ENCODE measurements at regions not wholly inside any gene's neighbourhood (a gene's known extent, or its start where the extent isn't known, plus 50 kb on each side); places are given as distances from the start of the nearest gene placed in this dataset.

DNA sequence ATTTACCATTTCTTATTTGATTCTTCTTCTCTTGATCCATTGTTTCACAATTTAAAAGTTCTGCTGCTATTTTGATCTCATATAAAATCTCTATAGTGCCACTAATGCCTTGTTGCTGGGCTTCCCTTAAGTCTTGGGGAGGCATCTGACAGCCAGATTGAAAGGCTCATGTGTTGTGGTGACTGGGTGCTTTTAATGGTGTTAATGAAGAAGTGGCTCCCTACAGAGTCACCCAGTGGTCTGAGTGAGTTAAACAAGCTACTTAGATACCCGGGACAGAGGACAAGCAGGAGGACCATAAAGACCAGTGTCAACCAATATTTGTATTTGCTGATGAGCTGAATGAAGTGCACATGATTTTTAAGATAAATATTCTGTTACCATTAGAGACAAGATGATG lies 176.4 kb upstream of the HABP2 start:
- DNase-seq, result no peak

DNA sequence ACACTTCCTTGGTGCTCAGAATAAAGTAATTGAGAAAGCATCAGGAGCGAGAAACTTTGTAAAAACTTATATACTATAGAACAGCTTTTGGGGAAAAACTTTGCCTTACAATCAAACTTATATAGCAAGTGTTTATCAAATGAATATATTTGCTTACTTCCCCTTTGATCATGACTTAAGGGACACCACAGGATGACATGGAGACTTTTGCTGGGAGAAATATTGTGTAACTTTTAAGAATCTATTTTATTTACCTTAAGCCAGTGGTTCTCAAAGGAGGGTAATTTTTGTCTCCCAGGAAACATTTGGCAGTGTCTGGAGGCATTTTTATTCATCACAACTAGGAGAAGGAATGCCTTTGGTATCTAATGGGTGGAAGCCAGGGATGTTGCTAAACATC lies 173.8 kb upstream of the HABP2 start:
- no peak for DNase-seq

DNA sequence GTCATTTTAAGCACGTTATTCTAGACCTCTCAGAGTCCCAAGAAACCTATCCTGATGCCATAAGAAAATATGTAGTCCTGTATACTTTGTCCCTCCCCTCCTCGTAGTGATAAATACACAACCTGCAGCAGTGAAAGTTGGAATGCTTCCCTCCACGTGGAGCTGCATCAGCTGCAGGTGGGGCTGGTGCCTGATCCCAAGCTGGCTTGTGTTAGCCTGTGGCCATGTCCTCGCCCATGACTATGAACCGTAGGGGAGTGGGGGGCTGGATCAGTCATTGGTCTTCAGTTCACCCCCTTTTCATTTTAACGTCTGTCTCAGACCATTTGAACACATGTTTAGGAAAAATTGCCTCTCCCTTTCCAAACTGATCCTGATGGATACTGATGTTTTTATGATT lies 171.4 kb upstream of the HABP2 start:
- DNase-seq, result no peak

DNA sequence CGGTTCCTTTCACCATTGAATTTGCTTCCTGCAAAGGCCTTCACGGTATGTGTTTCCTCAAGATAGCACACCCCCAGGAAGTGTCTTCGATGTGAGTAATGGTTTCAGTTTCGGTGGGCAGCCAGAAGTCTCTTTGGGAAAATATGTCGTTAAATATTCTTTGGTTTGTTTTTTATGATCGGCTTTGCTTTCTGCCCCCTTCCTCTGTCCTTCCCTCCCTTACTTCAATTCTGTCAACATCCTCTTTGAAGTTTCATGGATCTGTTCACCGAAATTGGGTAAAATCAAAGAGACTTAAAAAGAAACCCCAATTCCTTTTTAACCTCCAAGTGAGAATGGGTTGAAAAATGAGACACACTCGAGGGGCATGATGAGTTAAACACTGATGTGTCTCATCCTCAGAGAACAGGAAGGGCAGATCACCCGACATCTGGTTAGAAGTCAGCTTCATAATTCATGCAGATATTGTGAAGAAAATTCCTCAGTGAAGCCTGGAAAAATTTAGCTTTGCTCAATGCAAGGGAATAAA lies 170.8 kb upstream of the HABP2 start:
- DNase-seq, result no peak

DNA sequence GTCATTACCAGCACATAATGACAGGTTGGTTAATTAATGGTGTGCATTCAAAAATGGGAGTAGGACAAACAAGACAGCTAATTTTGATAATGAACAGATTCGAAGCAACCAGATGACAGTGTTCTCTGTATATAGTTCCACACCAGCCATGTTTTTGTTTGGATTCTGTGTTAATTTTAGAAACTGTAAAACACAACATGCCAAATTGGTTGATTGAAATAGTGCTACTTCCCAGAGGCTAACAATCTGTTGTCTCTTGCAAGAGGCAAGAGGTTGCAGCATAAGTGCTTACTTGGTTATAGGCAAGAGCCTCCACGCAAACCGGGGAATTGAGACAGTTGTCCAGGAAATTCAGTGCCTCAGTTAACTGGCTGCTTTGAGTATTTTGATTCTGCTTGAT lies 170.2 kb upstream of the HABP2 start:
- DNase-seq, result no peak

DNA sequence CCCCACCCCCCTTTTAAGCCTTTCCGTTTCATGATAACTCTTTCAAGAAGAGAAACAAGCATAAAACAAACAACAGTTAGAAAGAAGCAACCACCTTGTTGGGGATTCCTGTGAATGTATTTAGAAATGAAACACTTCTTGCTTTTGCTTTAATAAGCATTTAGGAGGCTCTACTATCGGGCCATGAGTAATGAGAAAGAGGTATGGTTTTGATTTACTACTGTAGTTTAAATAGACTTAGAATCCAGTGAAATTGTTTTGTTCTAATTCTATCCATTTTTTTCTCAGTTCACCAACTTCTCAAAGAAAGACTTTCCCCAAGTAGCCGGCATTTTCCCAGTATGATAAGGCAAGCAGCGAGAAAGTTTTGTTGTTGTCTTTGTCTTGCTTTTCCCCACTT lies 168.7 kb upstream of the HABP2 start:
- no peak for DNase-seq

DNA sequence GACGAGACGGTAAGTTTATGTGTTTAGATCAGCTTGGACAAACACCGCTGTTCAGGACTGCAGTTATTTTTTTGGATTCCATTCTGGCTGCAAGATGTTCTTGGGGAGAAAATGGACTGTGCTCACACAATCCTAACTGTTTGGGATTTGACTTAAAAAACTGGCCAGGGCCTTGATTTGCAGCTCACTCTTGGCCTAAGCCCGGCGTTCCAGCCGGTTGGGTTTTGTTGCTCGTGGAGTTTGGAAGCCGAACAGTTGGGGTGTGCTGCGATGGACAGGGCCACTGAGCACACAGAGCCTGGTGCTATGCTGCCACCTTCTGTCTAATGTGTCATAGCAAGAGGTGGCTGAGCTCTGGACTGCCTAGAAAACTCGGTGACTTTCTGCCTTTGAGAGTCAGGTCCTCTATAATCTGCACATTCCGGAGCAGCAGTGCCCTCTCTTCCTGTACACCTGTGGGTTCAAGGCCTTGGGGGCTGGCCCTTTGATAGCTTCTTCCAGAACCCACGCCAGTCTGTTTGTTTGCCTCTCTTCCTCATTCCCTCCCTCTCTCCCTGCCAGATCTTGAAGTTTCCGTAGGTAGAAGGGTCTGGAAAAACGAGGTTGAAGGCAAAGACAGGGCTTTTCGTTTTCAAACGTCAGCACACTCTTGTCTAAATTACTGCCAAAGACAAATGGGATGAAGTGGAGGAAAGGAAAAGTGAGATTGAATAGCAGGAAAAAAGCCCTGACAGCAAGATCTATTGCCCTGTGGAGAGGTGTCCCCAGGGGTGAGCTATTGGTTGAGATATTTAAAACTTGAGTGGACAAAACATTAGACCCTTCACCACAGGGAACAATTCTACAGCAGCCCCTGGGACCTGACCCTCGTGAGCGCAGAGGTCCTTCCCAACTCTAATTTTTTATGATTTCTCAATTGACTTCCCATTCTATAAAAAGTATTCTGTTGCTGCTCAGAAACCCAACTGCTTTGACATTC lies 167.5 kb upstream of the HABP2 start:
- peak; percentile 31 for DNase-seq

DNA sequence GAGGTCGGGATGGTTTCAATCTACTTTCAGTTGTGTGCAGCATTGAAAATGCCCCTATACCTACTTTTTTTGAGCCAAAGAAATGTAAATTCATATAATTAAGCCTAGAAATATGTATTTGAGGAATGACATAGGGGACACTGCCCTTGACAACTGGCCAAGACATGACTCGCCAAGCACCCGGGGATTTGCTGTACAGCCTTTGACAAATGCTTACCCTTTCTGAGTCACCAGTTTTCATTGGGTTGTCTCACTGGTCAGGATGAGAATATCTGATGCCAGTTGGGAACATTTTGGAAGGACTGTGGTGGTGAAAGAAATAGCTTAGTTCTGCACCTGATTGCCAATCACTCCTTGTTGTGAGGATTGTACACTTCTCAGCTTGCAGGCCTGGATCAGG lies 166.8 kb upstream of the HABP2 start:
- DNase-seq, result no peak

DNA sequence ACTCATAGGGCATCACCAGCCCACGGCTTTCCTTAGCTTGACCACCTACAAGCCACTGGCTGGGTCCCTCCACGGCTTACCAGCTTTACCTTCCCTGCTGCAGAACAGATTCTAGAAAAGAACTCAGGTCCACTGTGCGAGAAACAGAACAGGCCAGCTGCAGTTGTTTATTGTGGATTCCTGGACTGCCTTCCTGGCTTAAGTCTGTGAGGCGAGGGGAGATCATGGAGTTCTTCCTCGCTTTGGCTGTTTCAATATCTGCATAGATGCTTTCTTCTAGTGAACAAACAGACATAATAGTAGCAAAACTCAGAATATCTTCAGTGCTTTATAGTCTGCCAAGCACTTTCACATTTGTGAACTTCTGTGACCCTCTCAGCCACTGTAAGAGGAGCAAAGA lies 162.9 kb upstream of the HABP2 start:
- DNase-seq, result no peak

DNA sequence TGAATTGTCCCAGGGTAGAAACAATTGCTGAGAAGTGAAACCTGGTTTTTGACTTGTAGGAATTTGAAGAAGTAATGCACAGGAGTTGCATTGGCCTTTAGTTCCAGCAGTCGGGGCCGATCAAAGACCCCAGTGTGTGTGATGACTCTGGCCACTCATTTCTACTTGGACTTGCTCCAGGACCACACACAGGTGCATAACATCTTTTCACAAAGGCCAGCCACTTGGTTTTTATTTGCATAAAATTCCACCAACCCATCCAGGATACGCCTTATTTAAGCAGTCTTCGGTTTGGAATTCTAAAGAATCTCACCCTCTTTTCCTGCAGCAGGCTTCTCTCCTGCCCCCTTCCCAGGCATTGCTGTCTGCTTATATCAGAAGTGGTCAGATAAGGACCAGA lies 162.0 kb upstream of the HABP2 start:
- no peak for DNase-seq

DNA sequence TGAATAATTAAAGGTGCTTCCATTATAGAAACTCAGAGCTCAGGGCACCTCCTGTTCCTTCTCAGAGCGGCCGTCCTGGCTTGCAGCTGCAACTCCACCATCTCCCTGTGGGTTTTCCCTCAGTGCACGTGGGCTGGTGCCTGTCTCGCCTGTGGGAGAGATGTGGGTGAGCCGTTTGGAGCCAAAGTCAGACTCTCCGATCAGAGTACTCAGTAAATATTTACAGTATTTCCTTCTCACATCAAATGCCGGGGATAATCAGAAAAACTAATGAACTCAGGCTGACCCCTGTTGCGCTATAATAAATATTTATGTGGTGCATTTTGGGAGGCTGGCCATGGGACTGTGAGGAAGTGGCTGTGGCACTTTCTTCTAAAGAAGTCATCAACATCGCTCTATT lies 155.8 kb upstream of the HABP2 start:
- no peak for DNase-seq

DNA sequence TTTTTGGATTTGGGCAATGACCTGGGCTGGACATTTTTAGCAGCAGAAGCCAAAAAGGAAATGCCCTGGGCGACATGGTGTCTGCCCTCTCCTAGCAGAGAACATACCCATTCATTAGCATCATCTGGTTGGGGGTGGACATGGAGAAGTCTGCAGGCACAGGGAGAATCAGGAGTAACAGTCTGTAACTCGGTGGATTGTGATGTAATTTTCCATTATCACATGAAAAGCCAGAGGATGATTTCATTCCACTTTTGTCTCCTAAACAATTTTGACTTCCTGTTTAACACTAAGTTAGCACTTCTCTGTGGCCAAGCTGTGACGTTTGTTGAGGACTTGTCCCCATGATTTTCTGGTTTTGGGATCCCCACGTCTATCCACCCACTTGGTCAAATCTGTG lies 153.8 kb upstream of the HABP2 start:
- DNase-seq, result no peak

DNA sequence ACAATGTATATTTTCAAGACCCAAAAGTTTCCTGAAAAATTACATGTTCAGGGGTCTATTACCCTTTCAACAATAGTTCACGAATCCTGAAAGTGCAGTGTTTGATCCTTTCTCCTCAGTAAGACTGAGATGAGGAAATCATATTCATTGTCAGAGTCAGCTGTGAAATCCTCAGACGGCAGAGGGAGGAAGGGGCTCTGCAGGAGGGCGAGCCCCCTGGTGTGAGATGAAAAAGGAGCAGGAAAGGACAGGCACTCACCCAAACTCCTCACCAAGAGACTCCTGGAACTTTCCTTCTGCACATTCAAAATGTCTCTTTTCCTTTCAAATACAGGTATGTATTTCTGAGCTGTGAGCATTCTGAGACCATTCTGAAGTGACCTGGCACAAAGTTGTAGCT lies 150.3 kb upstream of the HABP2 start:
- DNase-seq, result no peak

DNA sequence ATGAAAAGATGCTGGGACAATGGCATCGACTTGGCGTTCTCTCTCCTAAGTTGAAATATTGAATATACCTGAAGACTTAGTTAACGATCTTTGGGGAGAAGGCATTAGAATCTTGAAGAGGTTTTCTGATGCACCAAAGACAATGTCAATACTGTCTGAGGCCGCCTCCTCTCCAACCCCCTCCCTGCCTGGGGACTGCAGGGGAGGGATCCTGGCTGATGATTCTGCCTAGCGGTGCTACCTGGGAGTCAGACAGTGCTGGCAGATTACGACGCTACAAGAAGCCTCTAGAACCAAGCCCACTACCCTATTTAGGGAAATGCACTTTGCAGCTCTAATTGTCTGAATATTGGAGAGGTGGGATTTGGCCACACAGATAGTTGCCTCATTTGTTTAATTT lies 145.6 kb upstream of the HABP2 start:
- no peak for DNase-seq

DNA sequence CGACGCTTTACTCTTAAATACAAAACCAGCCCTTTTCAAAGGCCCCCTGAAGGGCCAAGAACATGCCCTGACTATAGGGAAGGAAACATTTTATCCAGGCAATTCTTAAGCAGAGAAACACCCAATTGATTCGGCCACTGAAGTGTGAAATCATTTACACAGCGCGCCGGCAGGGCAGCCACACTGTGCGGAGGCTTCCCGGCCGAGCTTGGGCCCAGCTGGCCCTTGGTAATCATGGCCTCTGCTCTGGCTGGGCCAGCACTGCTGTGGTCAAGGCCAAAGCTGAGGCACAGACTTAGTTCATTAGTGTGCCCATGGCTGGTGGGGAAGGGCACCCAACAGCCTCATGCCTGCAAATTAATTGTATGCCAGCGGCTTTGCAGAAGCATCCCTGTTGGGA lies 143.7 kb upstream of the HABP2 start:
- DNase-seq, result no peak

DNA sequence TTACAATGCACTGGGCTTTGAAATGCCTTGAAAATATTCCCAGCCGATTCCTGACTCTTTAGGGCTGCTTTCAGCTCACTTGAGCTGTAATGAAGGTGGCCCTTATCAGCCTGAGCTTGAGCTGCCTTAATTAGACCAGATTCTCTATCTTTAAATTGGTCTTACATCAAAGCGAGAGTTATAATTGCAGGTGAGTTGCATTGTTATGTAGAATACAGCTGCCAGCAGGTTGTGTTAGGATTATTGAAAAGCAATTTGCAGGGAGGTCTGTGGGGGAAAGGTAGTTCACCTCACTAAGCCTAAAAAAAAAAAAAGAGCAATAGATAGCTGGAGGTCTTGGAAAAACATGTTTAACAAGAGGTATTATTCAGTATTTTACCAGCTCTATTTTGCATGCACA lies 142.2 kb upstream of the HABP2 start:
- no peak for DNase-seq

DNA sequence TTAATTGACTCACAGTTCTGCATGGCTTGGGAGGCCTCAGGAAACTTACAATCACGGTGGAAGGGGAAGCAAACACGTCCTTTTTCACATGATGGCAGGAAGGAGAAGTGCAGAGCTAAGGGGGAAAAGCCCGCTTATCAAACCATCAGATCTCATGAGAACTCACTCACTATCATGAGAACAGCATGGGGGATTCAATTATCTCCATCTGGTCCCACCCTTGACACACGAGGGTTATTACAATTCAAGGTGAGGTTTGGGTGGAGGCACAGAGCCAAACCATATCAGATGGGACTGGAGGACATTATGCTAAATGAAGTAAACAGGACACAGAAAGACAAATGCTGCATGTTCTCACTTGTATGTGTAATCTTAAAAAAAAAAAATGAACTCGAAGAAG lies 141.4 kb upstream of the HABP2 start:
- DNase-seq, result no peak

DNA sequence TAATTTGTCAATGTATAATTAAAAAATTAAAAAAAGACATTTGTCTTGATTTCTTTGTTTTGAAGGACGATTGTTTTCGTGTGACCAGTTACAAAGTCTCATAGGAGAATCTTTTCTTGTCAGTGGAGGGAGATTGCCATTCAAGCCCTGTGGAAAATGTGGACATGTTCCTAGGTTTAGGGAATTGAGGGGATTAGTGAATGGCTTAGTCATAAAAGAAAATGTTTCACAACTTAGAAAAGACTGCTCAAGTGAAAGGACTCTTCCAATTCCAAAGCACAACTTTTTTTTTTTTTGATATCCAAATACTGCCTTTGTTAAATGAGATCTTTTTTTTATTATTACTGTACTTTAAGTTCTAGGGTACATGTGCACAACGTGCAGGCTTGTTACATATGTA lies 140.7 kb upstream of the HABP2 start:
- DNase-seq, result no peak

DNA sequence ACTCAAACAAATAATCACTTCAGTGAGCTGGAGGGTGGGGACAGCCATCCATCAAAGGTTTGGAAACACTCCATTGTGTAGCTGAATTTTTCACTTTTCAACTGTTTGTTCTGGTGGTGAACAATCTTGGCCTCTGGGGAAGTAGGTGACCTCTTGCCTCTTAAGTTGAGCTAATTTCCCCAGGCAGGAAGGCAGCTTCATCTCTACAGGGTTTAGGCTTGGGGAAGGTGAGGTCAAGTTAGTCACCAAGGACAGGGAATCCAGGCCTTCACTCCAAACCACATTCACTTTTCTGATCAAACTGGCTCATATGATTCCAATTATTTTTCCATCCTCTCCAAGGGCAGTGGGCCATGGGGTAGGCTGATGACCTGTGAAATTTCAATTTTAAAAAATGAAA lies 138.3 kb upstream of the HABP2 start:
- DNase-seq, result no peak

DNA sequence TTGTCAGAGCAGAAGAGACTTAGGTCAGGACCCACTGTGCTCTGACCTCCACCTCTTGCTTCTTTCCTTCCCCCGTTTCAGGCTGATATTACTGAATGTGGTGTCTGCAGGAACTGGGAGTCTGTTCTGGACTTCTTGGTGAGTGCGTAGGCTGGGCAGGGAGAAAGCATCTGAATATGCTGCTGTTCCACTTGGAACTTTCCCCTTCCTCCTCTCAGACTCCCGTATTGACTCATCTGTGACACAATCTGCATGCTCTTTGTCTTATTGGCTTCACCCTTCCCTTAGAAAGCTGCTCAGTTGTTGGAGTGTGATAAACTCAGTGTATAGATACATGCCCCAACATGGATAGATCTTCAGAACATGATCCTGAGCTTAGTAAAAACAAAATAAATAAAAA lies 137.6 kb upstream of the HABP2 start:
- DNase-seq, result no peak

DNA sequence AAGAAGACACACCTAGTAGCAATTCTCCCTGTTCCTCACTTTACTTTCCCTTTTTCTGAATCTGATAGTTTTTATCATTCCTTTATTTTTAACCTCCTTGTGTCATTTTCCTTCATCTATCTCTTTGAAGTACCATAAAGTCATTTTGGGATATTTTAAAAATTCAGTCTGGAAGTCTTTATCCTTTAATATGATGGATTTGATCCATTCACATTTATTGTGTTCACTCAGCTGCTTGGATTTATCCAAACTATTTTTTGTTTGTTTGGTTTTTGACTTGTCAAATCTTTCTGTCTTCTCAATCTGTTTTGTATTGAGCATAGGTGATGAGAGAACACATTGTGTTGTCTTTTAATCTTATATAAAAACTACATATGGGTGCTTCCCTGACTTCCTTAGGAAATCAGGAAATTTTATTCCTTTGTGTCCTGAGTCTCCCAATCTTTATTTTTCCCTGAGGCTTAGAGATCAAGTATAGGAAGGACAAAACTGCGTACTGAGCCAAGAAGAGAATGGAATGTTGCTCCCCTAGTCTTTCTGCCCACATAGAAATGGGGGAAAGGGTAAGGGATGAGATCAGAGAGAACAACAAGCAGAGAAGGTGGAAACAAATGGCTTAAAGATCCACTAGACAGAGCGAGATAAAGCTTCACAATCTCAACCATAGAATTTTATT lies 132.7 kb upstream of the HABP2 start:
- no peak for DNase-seq

DNA sequence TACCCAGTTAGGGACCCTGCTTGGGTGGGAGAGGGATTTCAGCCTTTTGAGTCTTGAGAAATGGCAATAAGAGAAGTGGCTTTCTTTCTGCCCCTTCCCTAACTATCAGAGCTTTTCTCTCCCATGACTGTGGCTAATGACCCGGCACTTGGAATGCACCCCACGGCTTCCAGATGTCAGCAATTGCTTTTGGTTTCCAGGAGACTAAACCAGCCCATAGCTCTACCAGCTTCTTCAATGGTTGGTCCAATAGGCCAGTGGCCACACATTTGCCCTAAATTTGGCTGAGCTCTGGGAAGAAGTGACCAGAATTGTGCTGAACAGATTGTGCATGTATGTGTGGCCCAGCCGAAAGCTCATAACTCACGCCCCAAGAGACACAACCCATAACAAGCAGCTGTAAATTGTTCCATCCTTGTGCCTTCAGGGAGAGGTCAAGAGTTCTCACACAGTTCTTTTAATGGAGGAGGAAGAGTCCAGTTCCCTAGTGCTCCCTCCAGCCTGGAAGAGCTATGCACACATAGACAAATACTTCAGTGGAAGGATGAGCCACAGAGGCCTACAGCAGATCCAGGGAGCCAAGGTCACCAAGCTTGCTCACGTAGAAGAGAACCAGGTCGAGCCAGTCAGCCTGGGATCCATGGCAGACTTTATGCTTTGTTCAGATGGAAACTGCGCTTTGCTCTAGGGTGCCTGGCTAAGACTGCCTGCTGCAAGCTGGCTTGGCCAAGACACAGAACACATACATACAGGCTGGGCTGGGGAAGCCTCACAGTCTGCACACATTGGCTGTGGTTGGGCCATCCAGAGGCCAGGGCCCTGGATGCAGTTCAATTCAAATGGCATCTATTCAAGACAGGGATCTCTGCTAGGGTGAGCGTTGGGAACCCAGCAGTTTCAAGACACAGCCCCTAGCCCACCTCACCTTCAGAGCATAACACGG lies 131.8 kb upstream of the HABP2 start:
- DNase-seq, result no peak

DNA sequence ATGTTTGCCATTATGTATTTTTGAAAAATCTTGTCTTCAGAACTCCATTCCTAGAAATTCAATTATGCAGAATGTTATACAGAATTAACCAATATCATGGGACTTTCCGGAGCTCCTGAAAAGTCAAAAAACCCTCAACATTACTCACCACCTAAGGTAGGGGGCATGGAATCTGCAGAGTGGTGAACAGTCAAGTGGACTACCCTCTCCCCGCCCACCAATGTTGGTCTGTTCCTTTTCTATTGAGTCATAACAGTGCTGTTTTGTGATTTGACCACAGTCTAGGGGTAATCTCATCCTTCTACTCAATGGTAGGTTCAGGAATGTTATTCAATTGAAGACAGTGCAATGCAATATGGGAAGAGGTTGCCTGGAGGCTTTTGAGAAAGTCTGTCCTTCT lies 130.5 kb upstream of the HABP2 start:
- DNase-seq, result no peak

Measured in NCI-H2227 treated with DMSO at 0.1 percent for 48 hours (cell line).